HCT116 (cell line): ENCODE measurements at regions not wholly inside any gene's neighbourhood (a gene's known extent, or its start where the extent isn't known, plus 50 kb on each side); places are given as distances from the start of the nearest gene placed in this dataset.

Source experiments
- ATAC-seq: fragments of 200-7000 bp; cut with Tn5 transposase; 2 replicates; pipeline ENCODE4 v1.9.1; 2020; ENCODE audit warnings: mild to moderate bottlenecking, moderate library complexity
- BruUV-seq: library from RNA; stranded (reverse); fragments of 400-500 nt; replicated peaks from 2 replicates; lab custom pipeline; 2021; lab: Mats Ljungman, UMichigan
- CTCF ChIA-PET: fragments of 300-600 bp; sonication (Branson Sonifier 250); formaldehyde crosslinking; loops from one replicate; lab custom pipeline; 2021; ENCODE audit warnings: antibody characterized with exemption; lab: Charles Lee
- POLR2A ChIA-PET: fragments of 300-600, 350-600 bp; sonication (Branson Sonifier 250); formaldehyde crosslinking; loops from one replicate; lab custom pipeline; 2021; ENCODE audit warnings: antibody characterized with exemption; lab: Charles Lee
- RAD21 ChIA-PET, 2 experiments: fragments of 300-600 bp; sonication (Branson Sonifier 250); formaldehyde crosslinking; loops; one replicate each; lab custom pipeline; 2023; ENCODE audit warnings: low total read pairs in 2 of 2; ENCODE audit not compliant: uncharacterized antibody in 2 of 2, unreplicated experiment in 2 of 2, low non-redundant PET in 1 of 2; lab: Charles Lee
- DNase-seq: peaks from one replicate; pipeline ENCODE4 v3.0.0-alpha.2; 2010; ENCODE audit warnings: low read depth, low spot score
- H2AFZ ChIP-seq: fragments of 200-600 bp; shearing (Covaris generic), sonication (generic); 2 replicates; pipeline ENCODE4 v1.6.1; 2017; ENCODE audit warnings: low read depth, mixed run types, mixed read lengths, antibody characterized with exemption, low read length; ENCODE audit not compliant: poor library complexity, severe bottlenecking
- H3K27ac ChIP-seq: 2 replicates; pipeline ENCODE4 v1.5.1; 2012; ENCODE audit warnings: low read depth, low read length
- H3K27me3 ChIP-seq: fragments of 200-600 bp; sonication (generic); 2 replicates; pipeline ENCODE4 v1.6.1; 2016; ENCODE audit warnings: mixed run types, low read length, mixed read lengths; ENCODE audit not compliant: insufficient read depth
- H3K36me3 ChIP-seq, 2 experiments: fragments of 200-500 bp in 1 of 2; fragments of 200-600 bp in 1 of 2; sonication (Bioruptor generic) in 1 of 2; sonication (generic) in 1 of 2; 2 replicates each; pipeline versions ENCODE4 v1.5.1 to v1.6.1; 2014 to 2016; ENCODE audit warnings: low read length in 2 of 2, inconsistent platforms in 1 of 2, mixed read lengths in 1 of 2, mixed run types in 1 of 2; ENCODE audit not compliant: insufficient read depth in 2 of 2, control insufficient read depth in 1 of 2
- H3K4me1 ChIP-seq, 2 experiments: fragments of 200-600 bp in 1 of 2; sonication (generic) in 1 of 2; 2 replicates each; pipeline versions ENCODE4 v1.5.1 to v1.6.1; 2012 to 2017; ENCODE audit warnings: low read length in 2 of 2, inconsistent platforms in 1 of 2, mild to moderate bottlenecking in 1 of 2, mixed read lengths in 1 of 2, mixed run types in 1 of 2, moderate library complexity in 1 of 2; ENCODE audit not compliant: insufficient read depth in 2 of 2, control insufficient read depth in 1 of 2
- H3K4me2 ChIP-seq: fragments of 200-600 bp; sonication (generic); 2 replicates; pipeline ENCODE4 v1.6.1; 2017; ENCODE audit warnings: mixed run types, low read length, mixed read lengths
- H3K4me3 ChIP-seq, 2 experiments: fragments of 200-600 bp in 1 of 2; sonication (generic) in 1 of 2; replicated peaks in 1 of 2; 2 replicates each; pipeline ENCODE4 v1.5.1; 2011 to 2016; ENCODE audit warnings: low read length in 2 of 2, control low read depth in 1 of 2, low read depth in 1 of 2, mild to moderate bottlenecking in 1 of 2, mixed read lengths in 1 of 2, mixed run types in 1 of 2
- H3K79me2 ChIP-seq: fragments of 200-600 bp; sonication (generic); 2 replicates; pipeline ENCODE4 v1.6.1; 2017; ENCODE audit warnings: mild to moderate bottlenecking, mixed run types, low read length, moderate library complexity, mixed read lengths; ENCODE audit not compliant: insufficient read depth
- H3K9ac ChIP-seq: fragments of 200-600 bp; sonication (generic); 2 replicates; pipeline ENCODE4 v1.6.1; 2016; ENCODE audit warnings: low read length, mixed read lengths
- H3K9me2 ChIP-seq: fragments of 200-600 bp; sonication (generic), shearing (Covaris generic); 2 replicates; pipeline ENCODE4 v1.6.1; 2017; ENCODE audit warnings: mixed run types, mild to moderate bottlenecking, moderate library complexity; ENCODE audit not compliant: insufficient read depth
- H3K9me3 ChIP-seq, 2 experiments: fragments of 200-500 bp in 1 of 2; fragments of 200-600 bp in 1 of 2; sonication (Bioruptor generic) in 1 of 2; sonication (generic) in 1 of 2; 2 replicates each; pipeline ENCODE4 v1.6.1; 2014 to 2017; ENCODE audit warnings: low read length in 2 of 2, mixed read lengths in 2 of 2, inconsistent platforms in 1 of 2, low read depth in 1 of 2, mild to moderate bottlenecking in 1 of 2, mixed run types in 1 of 2, moderate library complexity in 1 of 2; ENCODE audit not compliant: control insufficient read depth in 1 of 2, insufficient read depth in 1 of 2
- H4K20me1 ChIP-seq: fragments of 200-600 bp; sonication (generic), shearing (Covaris generic); 2 replicates; pipeline ENCODE4 v1.6.1; 2017; ENCODE audit warnings: mixed run types, mild to moderate bottlenecking, moderate library complexity; ENCODE audit not compliant: insufficient read depth
- CBX3 ChIP-seq: IDR thresholded peaks from 2 replicates; pipeline ENCODE4 v1.6.1; 2012; ENCODE audit warnings: low read depth
- CTCF ChIP-seq, 3 experiments: fragments of 200-600 bp in 1 of 3; sonication (generic) in 1 of 3; IDR thresholded peaks in 2 of 3; conservative IDR thresholded peaks in 1 of 3; 2 replicates each; pipeline ENCODE4 v1.5.1; 2012 to 2017; ENCODE audit warnings: low read depth in 2 of 3, low read length in 2 of 3, antibody characterized with exemption in 1 of 3, borderline replicate concordance in 1 of 3, control low read depth in 1 of 3, mild to moderate bottlenecking in 1 of 3, mixed read lengths in 1 of 3, mixed run types in 1 of 3, moderate library complexity in 1 of 3; ENCODE audit not compliant: insufficient read depth in 1 of 3
- JUND ChIP-seq: IDR thresholded peaks from 2 replicates; pipeline ENCODE4 v1.6.1; 2012
- POLR2A ChIP-seq: IDR thresholded peaks from 2 replicates; pipeline ENCODE4 v1.7.0; 2011; ENCODE audit warnings: borderline replicate concordance; ENCODE audit not compliant: insufficient read depth, insufficient read length; ENCODE audit errors: extremely low read depth
- POLR2AphosphoS5 ChIP-seq: IDR thresholded peaks from 2 replicates; pipeline ENCODE4 v1.6.1; 2011; ENCODE audit warnings: mild to moderate bottlenecking, low read depth, low read length, moderate library complexity
- SP1 ChIP-seq: IDR thresholded peaks from 2 replicates; pipeline ENCODE4 v1.6.1; 2012; ENCODE audit warnings: low read depth
- SRF ChIP-seq: IDR thresholded peaks from 2 replicates; pipeline ENCODE4 v1.6.1; 2012; ENCODE audit warnings: low read depth
- ZBTB33 ChIP-seq: IDR thresholded peaks from 2 replicates; pipeline ENCODE4 v1.6.1; 2011; ENCODE audit warnings: mild to moderate bottlenecking, low read length, moderate library complexity; ENCODE audit not compliant: insufficient replicate concordance; ENCODE audit errors: extremely low read depth
- ZFX ChIP-seq: fragments of 450-650 bp; IDR thresholded peaks from 2 replicates; pipeline ENCODE4 v1.6.1; 2017
- ZNF274 ChIP-seq: fragments of 200-500 bp; sonication (Bioruptor generic); IDR thresholded peaks from 2 replicates; pipeline ENCODE4 v1.6.1; 2014; ENCODE audit warnings: mild to moderate bottlenecking, low read depth, low read length, inconsistent platforms
- intact Hi-C: fragments of 100-400 bp; cut with micrococcal nuclease; formaldehyde crosslinking; loops from 2 replicates; pipeline ENCODE4 v1.10.0; 2022
- TF ChIP-seq, protein P1 (sequence below): IDR thresholded peaks from 2 replicates; pipeline ENCODE4 v1.6.1; 2012
- TF ChIP-seq, protein P2 (sequence below): IDR thresholded peaks from 2 replicates; pipeline ENCODE4 v1.6.1; 2012
- TF ChIP-seq, protein P3 (sequence below): IDR thresholded peaks from 2 replicates; pipeline ENCODE4 v1.6.1; 2012; ENCODE audit warnings: low read depth

DNA sequence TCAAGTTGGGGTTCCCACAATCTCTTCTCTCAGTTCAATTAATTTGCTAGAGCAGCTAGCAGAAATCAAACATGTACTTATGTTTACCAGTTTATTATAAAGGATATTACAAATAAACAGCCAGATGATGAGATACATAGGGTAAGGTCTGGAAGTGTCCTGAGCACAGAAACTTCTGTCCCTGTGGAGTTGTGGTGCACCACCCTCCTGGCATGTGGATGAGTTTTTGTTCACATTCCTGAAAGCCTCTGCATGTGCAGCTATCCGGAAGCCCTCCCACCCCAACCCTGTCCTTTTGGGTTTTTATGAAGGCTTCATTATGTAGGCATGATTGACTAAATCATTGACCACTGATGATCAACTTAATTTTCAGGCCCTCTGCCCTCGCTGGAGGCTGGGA is 791.2 kb upstream of the ZNF608 start:
- DNase-seq (no peak), ATAC-seq (no peak)
- Histone ChIP-seq H3K27me3 (no peaks in the 10 kb centered on the region), H3K4me3 (no peak overlapping the region), H2AFZ (no peak overlapping the region), H3K27ac (no peak overlapping the region), H3K4me2 (no peak overlapping the region), H3K9me2 (no peaks in the 10 kb centered on the region), H4K20me1 (no peaks in the 10 kb centered on the region), H3K79me2 (no peaks in the 10 kb centered on the region), H3K4me1 (no peaks in the 10 kb centered on the region), H3K9ac (no peak overlapping the region), H3K36me3 (no peaks in the 10 kb centered on the region), H3K9me3 (no peaks in the 10 kb centered on the region; a peak in 2 of 4 replicates)
- intact Hi-C loops = no loop called here
- ChIA-PET RAD21 (no interaction called here), POLR2A (no interaction called here), CTCF (no interaction called here)
- BruUV-seq = no TSS peak
- TF ChIP-seq POLR2A (no peak), ZNF274 (no peak), SRF (no peak), CTCF (IDR thresholded peaks at IDR 0.05 in 2 of 3, conservative IDR thresholded peaks at IDR 0.05 in 1 of 3; ENCODE audit: borderline replicate concordance in 1 of 3, insufficient read depth in 1 of 3, low read depth in 2 of 3, low read length in 2 of 3) (no peak), POLR2AphosphoS5 (no peak), CBX3 (no peak), ZBTB33 (no peak), JUND (no peak), ZFX (no peak), SP1 (no peak)
- TF ChIP-seq, protein P1, sequence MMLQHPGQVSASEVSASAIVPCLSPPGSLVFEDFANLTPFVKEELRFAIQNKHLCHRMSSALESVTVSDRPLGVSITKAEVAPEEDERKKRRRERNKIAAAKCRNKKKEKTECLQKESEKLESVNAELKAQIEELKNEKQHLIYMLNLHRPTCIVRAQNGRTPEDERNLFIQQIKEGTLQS = no peak
- TF ChIP-seq, protein P2, sequence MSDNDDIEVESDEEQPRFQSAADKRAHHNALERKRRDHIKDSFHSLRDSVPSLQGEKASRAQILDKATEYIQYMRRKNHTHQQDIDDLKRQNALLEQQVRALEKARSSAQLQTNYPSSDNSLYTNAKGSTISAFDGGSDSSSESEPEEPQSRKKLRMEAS = no peak
- TF ChIP-seq, protein P3, sequence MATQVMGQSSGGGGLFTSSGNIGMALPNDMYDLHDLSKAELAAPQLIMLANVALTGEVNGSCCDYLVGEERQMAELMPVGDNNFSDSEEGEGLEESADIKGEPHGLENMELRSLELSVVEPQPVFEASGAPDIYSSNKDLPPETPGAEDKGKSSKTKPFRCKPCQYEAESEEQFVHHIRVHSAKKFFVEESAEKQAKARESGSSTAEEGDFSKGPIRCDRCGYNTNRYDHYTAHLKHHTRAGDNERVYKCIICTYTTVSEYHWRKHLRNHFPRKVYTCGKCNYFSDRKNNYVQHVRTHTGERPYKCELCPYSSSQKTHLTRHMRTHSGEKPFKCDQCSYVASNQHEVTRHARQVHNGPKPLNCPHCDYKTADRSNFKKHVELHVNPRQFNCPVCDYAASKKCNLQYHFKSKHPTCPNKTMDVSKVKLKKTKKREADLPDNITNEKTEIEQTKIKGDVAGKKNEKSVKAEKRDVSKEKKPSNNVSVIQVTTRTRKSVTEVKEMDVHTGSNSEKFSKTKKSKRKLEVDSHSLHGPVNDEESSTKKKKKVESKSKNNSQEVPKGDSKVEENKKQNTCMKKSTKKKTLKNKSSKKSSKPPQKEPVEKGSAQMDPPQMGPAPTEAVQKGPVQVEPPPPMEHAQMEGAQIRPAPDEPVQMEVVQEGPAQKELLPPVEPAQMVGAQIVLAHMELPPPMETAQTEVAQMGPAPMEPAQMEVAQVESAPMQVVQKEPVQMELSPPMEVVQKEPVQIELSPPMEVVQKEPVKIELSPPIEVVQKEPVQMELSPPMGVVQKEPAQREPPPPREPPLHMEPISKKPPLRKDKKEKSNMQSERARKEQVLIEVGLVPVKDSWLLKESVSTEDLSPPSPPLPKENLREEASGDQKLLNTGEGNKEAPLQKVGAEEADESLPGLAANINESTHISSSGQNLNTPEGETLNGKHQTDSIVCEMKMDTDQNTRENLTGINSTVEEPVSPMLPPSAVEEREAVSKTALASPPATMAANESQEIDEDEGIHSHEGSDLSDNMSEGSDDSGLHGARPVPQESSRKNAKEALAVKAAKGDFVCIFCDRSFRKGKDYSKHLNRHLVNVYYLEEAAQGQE = no peak
